ENCODE measurements at regions not wholly inside any gene's neighbourhood (a gene's known extent, or its start where the extent isn't known, plus 50 kb on each side); places are given as distances from the start of the nearest gene placed in this dataset.

- TF ChIP-seq CTCF (IDR thresholded peaks at IDR 0.05) (no peak), POLR2A (IDR thresholded peaks at IDR 0.05) (no peak), POLR2AphosphoS5 (IDR thresholded peaks at IDR 0.05) (no peak), EP300 (IDR thresholded peaks at IDR 0.05) (no peak)
Observed at GRCh38 chr2:64847930-64848329, 141.3 kb upstream of the SLC1A4 start.
